ENCODE measurements at regions not wholly inside any gene's neighbourhood (a gene's known extent, or its start where the extent isn't known, plus 50 kb on each side); places are given as distances from the start of the nearest gene placed in this dataset.

DNA sequence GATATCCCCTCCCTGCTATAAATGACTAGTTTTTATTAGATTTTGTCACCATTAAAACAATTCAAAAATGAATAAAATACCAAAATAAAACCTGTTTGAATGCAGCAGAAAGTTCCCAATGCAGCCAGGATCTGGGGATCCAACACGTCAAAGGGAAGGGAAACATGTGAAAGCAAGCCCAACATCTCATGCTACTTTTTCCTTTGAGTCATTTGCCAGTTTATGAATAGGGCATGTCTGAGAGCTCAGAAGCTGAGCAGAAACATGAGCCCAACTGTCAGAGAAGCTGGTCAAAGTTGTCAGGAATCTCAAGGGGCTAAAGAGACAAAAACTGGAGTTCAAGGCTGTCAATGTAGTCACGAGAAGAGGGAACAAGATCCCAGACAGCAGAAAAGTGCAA is 526.4 kb downstream of the KLF5 start:
- H3K4me3 ChIP-seq (ENCODE audit: low read depth, low read length), result no peak overlapping the region
- TF ChIP-seq, protein P1, sequence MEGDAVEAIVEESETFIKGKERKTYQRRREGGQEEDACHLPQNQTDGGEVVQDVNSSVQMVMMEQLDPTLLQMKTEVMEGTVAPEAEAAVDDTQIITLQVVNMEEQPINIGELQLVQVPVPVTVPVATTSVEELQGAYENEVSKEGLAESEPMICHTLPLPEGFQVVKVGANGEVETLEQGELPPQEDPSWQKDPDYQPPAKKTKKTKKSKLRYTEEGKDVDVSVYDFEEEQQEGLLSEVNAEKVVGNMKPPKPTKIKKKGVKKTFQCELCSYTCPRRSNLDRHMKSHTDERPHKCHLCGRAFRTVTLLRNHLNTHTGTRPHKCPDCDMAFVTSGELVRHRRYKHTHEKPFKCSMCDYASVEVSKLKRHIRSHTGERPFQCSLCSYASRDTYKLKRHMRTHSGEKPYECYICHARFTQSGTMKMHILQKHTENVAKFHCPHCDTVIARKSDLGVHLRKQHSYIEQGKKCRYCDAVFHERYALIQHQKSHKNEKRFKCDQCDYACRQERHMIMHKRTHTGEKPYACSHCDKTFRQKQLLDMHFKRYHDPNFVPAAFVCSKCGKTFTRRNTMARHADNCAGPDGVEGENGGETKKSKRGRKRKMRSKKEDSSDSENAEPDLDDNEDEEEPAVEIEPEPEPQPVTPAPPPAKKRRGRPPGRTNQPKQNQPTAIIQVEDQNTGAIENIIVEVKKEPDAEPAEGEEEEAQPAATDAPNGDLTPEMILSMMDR (IDR thresholded peaks at IDR 0.05; ENCODE audit: borderline replicate concordance, insufficient read depth, low read depth, low read length), result no peak

DNA sequence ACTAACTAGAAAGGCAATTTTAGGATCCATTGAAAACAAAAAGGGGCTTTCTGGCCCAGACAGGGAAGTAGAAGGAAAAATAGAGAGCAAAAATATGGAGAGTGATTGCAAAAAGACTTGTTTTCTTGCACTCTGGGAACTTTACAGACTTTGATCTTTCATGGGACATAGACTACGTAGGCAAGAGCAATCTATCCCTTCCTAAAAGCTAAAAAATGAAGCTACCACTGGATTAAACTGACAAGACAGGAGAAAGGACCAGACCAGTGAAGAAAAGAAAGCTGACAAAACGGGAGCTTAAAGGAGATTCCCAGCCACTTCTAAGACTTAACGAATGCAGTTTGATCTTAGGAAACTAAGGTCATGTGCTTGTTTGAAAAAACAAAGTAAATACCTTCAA is 524.5 kb downstream of the KLF5 start:
- no peak overlapping the region for H3K4me3 ChIP-seq (ENCODE audit: low read depth, low read length)
- TF ChIP-seq, protein P1 (IDR thresholded peaks at IDR 0.05; ENCODE audit: borderline replicate concordance, insufficient read depth, low read depth, low read length), result no peak

DNA sequence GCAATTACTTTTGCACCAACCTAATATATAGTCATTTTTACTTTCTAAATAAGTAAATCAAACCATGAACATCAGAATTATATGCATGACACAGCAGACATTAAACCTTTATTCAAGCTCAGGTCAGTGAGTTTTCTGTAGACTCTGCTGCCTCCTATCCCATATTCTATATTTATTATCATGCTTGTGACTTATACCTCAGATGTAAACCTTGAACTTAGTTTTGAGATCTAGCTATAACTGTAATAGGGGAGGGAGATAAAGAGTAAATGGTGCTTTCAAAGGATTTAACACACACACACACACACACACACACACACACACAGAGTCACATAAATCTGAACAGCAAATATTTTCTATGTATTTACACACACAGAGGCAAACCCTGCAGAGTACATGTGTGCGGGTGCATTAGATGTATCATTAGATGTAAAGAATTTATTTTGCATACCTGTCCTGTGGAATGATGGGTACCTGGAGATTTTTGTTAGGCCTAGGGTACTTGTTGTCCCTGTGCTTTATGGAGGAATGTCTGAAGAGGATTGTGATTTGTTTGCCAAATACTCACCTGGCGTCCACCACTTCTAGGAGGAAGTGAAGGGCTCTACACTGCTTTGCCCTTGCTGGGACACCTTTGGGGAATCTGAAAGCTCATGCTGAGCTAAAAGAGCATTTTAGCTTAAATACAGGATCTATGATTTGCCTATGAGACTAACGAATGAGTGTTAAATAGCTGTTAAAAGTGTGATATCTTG is 521.9 kb downstream of the KLF5 start:
- TF ChIP-seq, protein P1 (IDR thresholded peaks at IDR 0.05; ENCODE audit: borderline replicate concordance, insufficient read depth, low read depth, low read length), result no peak
- H3K4me3 ChIP-seq (ENCODE audit: low read depth, low read length), result no peak overlapping the region

DNA sequence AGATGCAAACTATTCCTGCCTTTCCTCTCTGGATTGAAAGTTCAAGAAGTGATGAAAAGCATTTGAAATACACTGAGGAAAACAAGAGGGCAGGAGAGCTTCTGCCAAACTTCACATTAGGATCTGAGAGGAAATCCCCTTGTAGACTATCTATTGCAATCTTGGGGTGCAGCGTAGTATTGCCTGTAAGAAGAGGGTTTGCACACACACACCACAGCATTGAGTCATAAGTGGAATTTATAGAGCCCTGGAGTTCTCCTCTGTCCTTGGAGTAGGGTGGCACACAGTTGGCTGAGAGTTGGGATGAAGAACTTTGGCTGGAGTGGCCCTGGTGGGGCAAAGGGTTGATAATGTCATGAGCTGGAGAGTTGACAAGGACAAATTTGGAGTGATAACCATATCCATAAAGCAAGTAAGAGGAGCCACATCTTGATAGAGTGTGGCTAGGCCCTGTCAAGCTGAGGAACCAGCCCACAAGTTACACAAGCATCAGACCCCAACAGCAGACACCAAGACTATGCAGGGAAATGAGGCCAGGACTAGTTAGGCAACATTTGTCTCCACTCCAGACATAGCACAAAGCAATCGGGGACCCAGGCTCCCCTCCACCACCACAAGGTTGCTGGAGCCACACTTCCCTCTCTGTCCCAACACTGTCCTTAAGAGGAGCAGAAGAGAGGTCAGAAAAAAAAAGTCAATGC is 520.9 kb downstream of the KLF5 start:
- no peak overlapping the region for H3K4me3 ChIP-seq (ENCODE audit: low read depth, low read length)
- TF ChIP-seq, protein P1 (IDR thresholded peaks at IDR 0.05; ENCODE audit: borderline replicate concordance, insufficient read depth, low read depth, low read length), result no peak

DNA sequence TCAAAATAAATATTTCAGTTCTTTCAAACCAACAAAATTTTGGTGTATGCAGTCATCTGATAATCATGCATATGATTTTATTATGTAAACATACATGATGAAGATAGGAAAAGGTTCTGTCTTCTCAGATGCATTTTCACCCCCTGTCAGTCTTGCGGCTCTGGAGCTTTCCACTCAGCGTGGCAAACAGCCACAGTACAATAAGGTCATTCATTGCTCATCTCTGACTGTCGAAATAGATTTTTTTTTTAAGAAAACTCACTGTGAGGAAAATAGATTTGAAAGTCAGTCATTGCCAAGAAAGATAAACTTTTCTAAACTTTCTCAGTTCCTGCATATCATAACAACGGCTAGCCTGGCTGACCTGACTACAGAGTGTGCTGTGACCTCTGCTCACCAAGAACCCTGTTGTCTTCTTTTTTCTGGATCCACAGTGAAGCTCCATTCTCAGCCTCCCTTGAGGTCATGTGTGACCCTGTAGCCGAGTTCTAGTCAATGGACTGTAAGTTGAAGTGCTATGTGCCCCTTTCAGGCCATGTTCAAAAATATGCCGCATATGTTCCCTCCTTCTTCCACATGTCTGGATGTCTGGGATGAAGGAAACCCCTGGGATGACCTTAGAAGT is 519.6 kb downstream of the KLF5 start:
- no peak overlapping the region for H3K4me3 ChIP-seq (ENCODE audit: low read depth, low read length)
- TF ChIP-seq, protein P1 (IDR thresholded peaks at IDR 0.05; ENCODE audit: borderline replicate concordance, insufficient read depth, low read depth, low read length), result no peak

DNA sequence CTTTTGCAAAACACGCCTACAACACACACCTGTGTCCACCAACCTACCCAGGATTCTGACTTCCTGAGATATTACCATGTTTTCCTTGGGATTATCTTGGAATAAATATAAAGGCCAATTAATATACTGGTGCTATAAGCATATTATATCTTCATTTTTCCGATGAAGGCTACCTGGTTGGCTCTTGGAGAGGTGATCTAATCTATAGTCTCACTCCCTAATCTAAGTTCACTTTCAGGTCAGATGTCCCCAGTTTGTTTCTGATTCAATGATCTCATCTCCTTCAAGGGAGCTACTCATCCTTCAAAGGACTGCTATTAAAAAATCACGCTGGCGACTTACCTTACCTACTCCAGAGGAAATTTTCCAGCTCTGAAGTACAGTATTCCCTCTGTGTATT is 517.5 kb downstream of the KLF5 start:
- TF ChIP-seq, protein P1 (IDR thresholded peaks at IDR 0.05; ENCODE audit: borderline replicate concordance, insufficient read depth, low read depth, low read length), result no peak
- no peak overlapping the region for H3K4me3 ChIP-seq (ENCODE audit: low read depth, low read length)

Measured in GM12875 (cell line).